Nephron progenitor cell (in vitro differentiated cells): ENCODE measurements at regions not wholly inside any gene's neighbourhood (a gene's known extent, or its start where the extent isn't known, plus 50 kb on each side); places are given as distances from the start of the nearest gene placed in this dataset.
"Not testable (repeated sequence)": the region's sequence is repeated elsewhere in the genome, so short reads cannot be mapped to it uniquely, and the experiment has no call there.

Experiments
- DNase-seq: peaks from one replicate; pipeline ENCODE4 v3.0.0; 2021
- H3K27ac Mint-ChIP-seq: 2 replicates; pipeline ENCODE4 v1.8.0; 2021; ENCODE audit warnings: mild to moderate bottlenecking, moderate library complexity, mixed read lengths
- H3K27me3 Mint-ChIP-seq: 2 replicates; pipeline ENCODE4 v1.8.0; 2021; ENCODE audit warnings: mild to moderate bottlenecking, low read depth, mixed read lengths; ENCODE audit not compliant: poor library complexity
- H3K36me3 Mint-ChIP-seq: 2 replicates; pipeline ENCODE4 v1.8.0; 2021; ENCODE audit warnings: low read depth, mixed read lengths
- H3K4me1 Mint-ChIP-seq: 2 replicates; pipeline ENCODE4 v1.8.0; 2021; ENCODE audit warnings: mixed read lengths
- H3K4me3 Mint-ChIP-seq: 2 replicates; pipeline ENCODE4 v1.8.0; 2021; ENCODE audit warnings: mild to moderate bottlenecking, moderate library complexity, mixed read lengths
- H3K9me3 Mint-ChIP-seq: 2 replicates; pipeline ENCODE4 v1.8.0; 2021; ENCODE audit warnings: mild to moderate bottlenecking, moderate library complexity, mixed read lengths
- TF ChIP-seq, protein P1 (sequence below): fragments of 200-600 bp; sonication (generic); IDR thresholded peaks from 2 replicates; pipeline ENCODE4 v1.5.0; 2021; ENCODE audit warnings: antibody characterized with exemption

DNA sequence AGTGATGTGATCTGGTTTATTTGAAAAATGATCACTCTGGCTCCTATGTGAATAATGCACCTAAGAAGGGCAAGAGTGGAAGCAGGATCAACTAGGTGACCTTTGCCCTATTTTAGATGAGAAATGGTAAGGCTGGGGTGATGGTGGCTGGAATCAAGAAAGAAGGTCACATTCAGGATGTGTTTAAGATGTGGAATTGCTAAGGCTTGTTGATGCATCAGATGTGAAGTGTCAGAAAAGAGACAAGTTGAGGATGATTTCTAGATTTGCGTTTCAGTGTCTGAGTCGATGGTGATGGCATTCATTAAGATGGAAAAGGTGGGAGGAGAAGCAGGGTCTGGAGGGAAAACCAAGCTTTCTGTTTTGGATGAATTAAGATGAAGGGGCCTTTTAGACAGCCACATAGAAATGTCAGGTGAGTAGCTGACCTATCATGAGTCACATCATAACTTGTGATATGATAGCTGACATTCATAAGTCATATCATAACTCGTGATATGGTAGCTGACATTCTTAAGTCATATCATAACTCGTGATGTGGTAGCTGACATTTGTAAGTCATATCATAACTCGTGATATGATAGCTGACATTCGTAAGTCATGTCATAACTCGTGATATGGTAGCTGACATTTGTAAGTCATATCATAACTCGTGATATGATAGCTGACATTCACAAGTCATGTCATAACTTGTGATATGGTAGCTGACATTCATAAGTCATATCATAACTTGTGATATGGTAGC, 101.2 kb upstream of the SEC11C start:
- Mint-ChIP-seq H3K27me3 (no peaks in the 10 kb centered on the region), H3K4me1 (peaks cover 32% of the 10 kb centered on the region), H3K27ac (no peak overlapping the region), H3K9me3 (no peaks in the 10 kb centered on the region), H3K36me3 (no peaks in the 10 kb centered on the region), H3K4me3 (no peak overlapping the region)
- DNase-seq: no peak
- TF ChIP-seq, protein P1, sequence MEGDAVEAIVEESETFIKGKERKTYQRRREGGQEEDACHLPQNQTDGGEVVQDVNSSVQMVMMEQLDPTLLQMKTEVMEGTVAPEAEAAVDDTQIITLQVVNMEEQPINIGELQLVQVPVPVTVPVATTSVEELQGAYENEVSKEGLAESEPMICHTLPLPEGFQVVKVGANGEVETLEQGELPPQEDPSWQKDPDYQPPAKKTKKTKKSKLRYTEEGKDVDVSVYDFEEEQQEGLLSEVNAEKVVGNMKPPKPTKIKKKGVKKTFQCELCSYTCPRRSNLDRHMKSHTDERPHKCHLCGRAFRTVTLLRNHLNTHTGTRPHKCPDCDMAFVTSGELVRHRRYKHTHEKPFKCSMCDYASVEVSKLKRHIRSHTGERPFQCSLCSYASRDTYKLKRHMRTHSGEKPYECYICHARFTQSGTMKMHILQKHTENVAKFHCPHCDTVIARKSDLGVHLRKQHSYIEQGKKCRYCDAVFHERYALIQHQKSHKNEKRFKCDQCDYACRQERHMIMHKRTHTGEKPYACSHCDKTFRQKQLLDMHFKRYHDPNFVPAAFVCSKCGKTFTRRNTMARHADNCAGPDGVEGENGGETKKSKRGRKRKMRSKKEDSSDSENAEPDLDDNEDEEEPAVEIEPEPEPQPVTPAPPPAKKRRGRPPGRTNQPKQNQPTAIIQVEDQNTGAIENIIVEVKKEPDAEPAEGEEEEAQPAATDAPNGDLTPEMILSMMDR: no peak

- H3K9me3 Mint-ChIP-seq, H3K4me3 Mint-ChIP-seq: not testable (repeated sequence)
Measured at GRCh38 chr18:59039040-59039320, 100.7 kb upstream of the SEC11C start.

GRCh38 chr18:59039449-59039848, 100.2 kb upstream of the SEC11C start:
- DNase-seq: no peak
- H3K27me3 Mint-ChIP-seq: no peaks in the 10 kb centered on the region
- H3K4me3 Mint-ChIP-seq: no peak overlapping the region
- H3K9me3 Mint-ChIP-seq: no peaks in the 10 kb centered on the region
- TF ChIP-seq, protein P1: no peak
- H3K4me1 Mint-ChIP-seq: peaks cover 32% of the 10 kb centered on the region
- H3K27ac Mint-ChIP-seq: peak overlapping the region; percentile 7
- H3K36me3 Mint-ChIP-seq: no peaks in the 10 kb centered on the region

More at GRCh38 chr18:59039040-59039320, 100.7 kb upstream of the SEC11C start:
- not testable (repeated sequence) for H3K36me3 Mint-ChIP-seq, H3K27ac Mint-ChIP-seq, H3K27me3 Mint-ChIP-seq, DNase-seq
- H3K4me1 Mint-ChIP-seq: peaks cover 32% of the 10 kb centered on the region

- Mint-ChIP-seq H3K9me3 (no peaks in the 10 kb centered on the region), H3K4me1 (peaks cover 38% of the 10 kb centered on the region), H3K4me3 (no peak overlapping the region)
Measured at GRCh38 chr18:59040770-59041148, 98.9 kb upstream of the SEC11C start.

DNA sequence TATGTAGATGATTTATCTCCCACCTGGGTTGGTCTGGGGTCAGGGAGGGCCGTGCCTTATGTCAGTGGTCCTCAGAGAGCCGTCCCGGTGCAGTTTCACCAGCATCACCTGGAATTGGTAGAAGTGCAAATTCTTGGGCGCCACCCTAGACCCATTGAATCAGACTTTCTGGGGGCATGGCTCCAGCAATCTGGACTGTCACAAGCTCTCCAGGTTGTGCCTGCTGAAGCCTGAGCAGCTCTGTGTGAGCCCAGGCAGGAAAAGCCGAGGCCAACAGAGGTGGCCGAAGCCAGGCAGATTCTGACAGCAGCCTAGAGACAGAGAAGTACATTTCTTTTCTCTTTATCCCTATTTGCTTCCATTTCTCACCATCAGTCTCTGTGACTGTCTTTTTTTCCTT, 98.4 kb upstream of the SEC11C start:
- TF ChIP-seq, protein P1: no peak
- H3K4me1 Mint-ChIP-seq: peaks cover 38% of the 10 kb centered on the region
- peaks cover 3% of the 10 kb centered on the region for H3K27me3 Mint-ChIP-seq
- no peak for DNase-seq
- no peaks in the 10 kb centered on the region for H3K36me3 Mint-ChIP-seq
- no peak overlapping the region for H3K27ac Mint-ChIP-seq
- H3K9me3 Mint-ChIP-seq: no peaks in the 10 kb centered on the region
- no peak overlapping the region for H3K4me3 Mint-ChIP-seq

More at GRCh38 chr18:59040770-59041148, 98.9 kb upstream of the SEC11C start:
- peaks cover 3% of the 10 kb centered on the region for H3K27me3 Mint-ChIP-seq
- peak overlapping the region; percentile 75 for H3K27ac Mint-ChIP-seq
- TF ChIP-seq, protein P1: no peak
- no peak for DNase-seq
- H3K36me3 Mint-ChIP-seq: no peaks in the 10 kb centered on the region

GRCh38 chr18:59041819-59042815, 97.6 kb upstream of the SEC11C start:
- TF ChIP-seq, protein P1: no peak
- Mint-ChIP-seq H3K4me3 (no peak overlapping the region), H3K27ac (peak overlapping the region; percentile 47), H3K4me1 (peaks cover 38% of the 10 kb centered on the region), H3K27me3 (peaks cover 7% of the 10 kb centered on the region), H3K9me3 (no peaks in the 10 kb centered on the region), H3K36me3 (no peaks in the 10 kb centered on the region)
- no peak for DNase-seq
